Vagina (tissue), 2 donors: ENCODE measurements at regions not wholly inside any gene's neighbourhood (a gene's known extent, or its start where the extent isn't known, plus 50 kb on each side); places are given as distances from the start of the nearest gene placed in this dataset.

Experiments
- POLR2A ChIP-seq, 2 donors: fragments of 450-650 bp; IDR thresholded peaks; one replicate each; pipeline ENCODE4 v1.6.1; 2017; ENCODE audit warnings: antibody characterized with exemption in 2 of 2, mild to moderate bottlenecking in 2 of 2, moderate library complexity in 2 of 2
- POLR2AphosphoS5 ChIP-seq, 2 donors: sonication (generic); formaldehyde crosslinking; IDR thresholded peaks; one replicate each; pipeline ENCODE4 v1.9.0; 2017; ENCODE audit warnings: antibody characterized with exemption in 2 of 2, mild to moderate bottlenecking in 2 of 2, low read depth in 1 of 2; ENCODE audit not compliant: insufficient read depth in 1 of 2
- TF ChIP-seq, protein P1 (sequence below), 3 experiments: fragments of 450-650 bp in 2 of 3; fragments of 200-600 bp in 1 of 3; sonication (generic) in 1 of 3; IDR thresholded peaks; one replicate each; pipeline ENCODE4 v1.5.1; 2017 to 2019; ENCODE audit warnings: antibody characterized with exemption in 3 of 3, mild to moderate bottlenecking in 2 of 3, moderate library complexity in 2 of 3

DNA sequence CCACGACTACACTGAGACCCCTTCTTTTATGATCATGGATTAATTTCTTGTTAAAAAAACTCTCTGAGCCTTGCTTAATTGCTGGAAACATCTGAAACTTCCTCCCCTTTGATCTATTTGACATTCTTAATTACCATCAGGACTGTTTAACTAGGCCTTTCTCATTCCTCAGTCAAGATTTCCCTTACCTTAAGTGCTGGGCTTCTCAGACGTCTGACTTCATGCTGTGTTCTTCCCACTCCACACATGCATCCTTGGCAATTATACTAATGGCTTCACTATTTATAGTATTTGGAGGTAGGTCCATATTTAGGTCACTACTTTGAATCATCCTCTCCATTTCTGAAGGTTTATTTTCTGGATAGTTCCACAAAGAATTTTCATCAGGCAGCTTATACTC is 341.3 kb upstream of the TMPRSS15 start:
- TF ChIP-seq POLR2A (IDR thresholded peaks at IDR 0.05) (no peak), POLR2AphosphoS5 (IDR thresholded peaks at IDR 0.05; ENCODE audit: insufficient read depth in 1 of 2, low read depth in 1 of 2) (no peak)
- TF ChIP-seq, protein P1, sequence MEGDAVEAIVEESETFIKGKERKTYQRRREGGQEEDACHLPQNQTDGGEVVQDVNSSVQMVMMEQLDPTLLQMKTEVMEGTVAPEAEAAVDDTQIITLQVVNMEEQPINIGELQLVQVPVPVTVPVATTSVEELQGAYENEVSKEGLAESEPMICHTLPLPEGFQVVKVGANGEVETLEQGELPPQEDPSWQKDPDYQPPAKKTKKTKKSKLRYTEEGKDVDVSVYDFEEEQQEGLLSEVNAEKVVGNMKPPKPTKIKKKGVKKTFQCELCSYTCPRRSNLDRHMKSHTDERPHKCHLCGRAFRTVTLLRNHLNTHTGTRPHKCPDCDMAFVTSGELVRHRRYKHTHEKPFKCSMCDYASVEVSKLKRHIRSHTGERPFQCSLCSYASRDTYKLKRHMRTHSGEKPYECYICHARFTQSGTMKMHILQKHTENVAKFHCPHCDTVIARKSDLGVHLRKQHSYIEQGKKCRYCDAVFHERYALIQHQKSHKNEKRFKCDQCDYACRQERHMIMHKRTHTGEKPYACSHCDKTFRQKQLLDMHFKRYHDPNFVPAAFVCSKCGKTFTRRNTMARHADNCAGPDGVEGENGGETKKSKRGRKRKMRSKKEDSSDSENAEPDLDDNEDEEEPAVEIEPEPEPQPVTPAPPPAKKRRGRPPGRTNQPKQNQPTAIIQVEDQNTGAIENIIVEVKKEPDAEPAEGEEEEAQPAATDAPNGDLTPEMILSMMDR (IDR thresholded peaks at IDR 0.05), result no peak
